ENCODE measurements at regions not wholly inside any gene's neighbourhood (a gene's known extent, or its start where the extent isn't known, plus 50 kb on each side); places are given as distances from the start of the nearest gene placed in this dataset.
A peak's percentile ranks its signal among the peaks of the same experiment; 100 is the strongest.
"Not testable (repeated sequence)": the region's sequence is repeated elsewhere in the genome, so short reads cannot be mapped to it uniquely, and the experiment has no call there.

DNA sequence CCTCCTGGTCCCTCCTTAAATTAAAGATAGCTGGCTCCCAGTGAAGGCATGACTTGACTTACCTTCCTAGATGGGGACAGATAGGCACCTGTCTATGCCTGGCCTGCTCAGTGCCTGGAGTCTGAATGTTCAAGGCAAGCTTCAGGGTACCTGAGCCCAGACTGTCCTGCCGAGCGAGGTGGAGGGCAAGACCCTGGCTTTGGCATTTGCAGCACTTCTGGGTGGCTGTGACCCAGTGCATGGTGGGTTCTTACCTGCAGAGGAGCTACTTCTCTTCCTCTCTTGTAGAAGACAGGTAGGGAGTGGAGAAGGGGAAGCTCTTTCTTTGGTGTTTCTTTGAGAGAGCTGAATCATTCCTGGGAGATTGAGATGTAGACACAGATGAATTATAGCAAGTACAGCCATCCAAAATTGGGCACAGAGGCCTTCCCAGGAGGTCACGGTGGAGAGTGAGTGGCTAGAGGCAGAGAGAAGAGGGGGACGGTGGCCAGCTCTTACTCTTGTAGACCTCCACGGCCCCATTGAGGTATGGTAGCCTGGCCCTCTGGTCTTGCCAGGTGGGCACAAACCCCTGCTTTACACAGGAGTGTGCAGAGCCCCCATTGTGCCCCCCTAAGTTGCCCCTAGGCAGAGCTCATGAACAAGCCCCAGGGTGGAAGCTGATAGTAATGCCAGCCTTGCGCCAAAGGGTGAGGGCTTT lies 402.5 kb upstream of the TPM1 start:
- no peak overlapping the region for H3K27ac ChIP-seq
- no peak overlapping the region for H3K4me3 ChIP-seq

DNA sequence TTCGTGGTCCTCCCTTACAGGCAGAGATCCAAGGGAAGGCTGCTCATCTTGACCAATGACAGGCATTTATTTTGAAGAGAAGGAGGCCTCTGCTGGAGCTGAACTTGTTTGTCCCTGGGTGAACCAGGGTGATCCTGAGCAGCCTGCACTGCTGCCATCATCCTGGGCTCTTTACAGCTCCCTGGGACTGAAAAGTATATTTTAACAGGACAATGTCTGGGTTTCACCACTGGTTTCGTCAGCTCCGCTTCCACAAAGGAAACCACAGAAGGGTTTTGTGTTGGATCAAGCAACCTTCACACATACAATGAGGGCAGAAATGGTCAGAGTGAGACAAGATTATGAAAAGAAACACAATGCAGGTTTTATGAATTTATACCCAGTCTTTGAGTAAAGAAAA lies 400.7 kb upstream of the TPM1 start:
- Histone ChIP-seq H3K4me3 (no peak overlapping the region), H3K27ac (no peak overlapping the region)

GRCh38 chr15:62643572-62643971 lies 399.0 kb upstream of the TPM1 start:
- H3K27ac ChIP-seq: no peak overlapping the region
- H3K4me3 ChIP-seq: no peak overlapping the region

DNA sequence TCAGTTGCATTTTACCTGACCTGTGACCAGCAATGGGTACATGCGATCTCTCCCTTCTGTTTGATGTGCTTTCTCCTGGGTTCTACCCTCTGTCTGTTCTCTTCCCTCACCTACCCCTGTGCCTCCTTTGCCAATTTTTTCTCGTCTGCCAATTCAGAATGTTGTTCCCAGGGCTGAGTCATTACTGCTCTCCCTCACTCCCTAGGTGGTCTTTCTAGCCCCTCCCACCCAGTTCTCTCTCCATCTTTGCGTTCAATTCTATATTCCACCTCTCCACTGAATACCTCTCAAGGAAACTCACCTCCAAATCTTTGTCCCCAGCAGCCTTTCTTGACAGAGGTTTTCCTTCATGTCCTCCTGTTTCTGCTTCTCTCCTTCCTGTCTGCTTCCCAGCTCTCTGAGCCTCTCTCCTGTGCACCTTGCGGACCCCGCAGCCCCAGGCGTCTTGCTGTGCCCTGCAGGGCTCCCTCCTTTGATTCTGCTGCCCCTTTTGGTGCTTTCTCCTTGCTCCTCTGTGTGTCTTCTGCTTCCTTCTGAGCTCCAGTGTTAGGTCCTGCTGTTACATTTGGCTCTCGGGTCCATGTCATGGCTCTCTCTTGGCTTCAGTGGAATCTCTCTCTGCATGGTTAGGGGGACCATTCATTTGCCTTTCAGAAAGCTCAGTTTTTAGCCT lies 398.2 kb upstream of the TPM1 start:
- Histone ChIP-seq H3K27ac (peak overlapping the region in 2 of 21 experiments; percentile 13 to 53), H3K4me3 (no peak overlapping the region)

GRCh38 chr15:62644889-62645742 lies 397.4 kb upstream of the TPM1 start:
- Histone ChIP-seq H3K27ac (peak overlapping the region in 3 of 21 experiments; percentile 25 to 53 (median 41)), H3K4me3 (no peak overlapping the region)

GRCh38 chr15:62647202-62647842 lies 395.2 kb upstream of the TPM1 start:
- Histone ChIP-seq H3K27ac (no peak overlapping the region), H3K4me3 (no peak overlapping the region)

GRCh38 chr15:62647843-62648505 lies 394.6 kb upstream of the TPM1 start:
- H3K4me3 ChIP-seq: no peak overlapping the region
- no peak overlapping the region for H3K27ac ChIP-seq

DNA sequence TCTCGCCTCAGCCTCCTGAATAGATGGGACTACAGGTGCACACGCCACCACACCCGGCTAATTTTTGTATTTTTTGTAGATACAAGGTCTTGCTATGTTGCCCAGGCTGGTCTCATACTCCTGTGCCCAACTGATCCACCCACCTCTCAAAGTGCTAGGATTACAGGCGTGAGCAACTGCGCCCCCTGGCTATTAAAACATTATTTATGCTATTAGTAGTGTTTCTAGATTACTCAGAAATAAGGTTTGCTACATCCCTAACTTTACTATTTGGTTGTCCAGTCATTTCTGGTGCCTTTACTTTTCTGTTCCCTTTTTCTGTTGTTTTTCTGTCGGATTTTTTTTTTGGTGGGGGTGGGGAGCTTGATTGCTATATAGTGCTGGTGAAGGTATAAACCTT lies 393.6 kb upstream of the TPM1 start:
- no peak overlapping the region for H3K4me3 ChIP-seq
- H3K27ac ChIP-seq: no peak overlapping the region

DNA sequence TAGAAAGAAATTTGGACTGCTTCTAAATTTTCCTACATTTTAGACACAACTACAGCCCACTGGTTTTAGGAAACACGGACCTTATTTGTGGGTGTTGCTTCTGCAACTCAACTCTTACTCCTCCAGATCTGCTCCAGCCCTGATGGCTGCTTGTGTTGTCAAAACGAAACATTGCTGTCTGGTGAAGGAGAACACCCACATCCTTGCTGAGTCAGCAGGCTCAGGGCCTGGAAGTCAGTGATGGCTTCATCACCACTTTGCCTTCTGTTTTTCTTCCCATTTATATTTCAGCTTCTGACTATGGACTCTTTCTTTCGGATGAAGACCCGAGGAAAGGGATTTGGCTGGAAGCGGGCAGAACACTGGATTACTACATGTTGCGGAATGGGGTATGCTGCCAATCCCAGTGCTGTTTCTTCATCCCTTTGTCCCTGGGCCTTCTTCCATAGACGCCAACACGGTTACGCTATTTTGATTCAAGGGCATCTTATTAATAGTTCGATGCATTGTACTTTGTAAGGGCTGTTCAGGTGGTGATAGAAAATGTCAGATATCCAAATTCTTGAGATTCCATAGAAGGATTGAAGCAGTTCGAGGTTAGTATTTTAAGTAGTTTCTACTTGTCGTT lies 392.6 kb upstream of the TPM1 start:
- no peak overlapping the region for H3K4me3 ChIP-seq
- H3K27ac ChIP-seq: no peak overlapping the region

DNA sequence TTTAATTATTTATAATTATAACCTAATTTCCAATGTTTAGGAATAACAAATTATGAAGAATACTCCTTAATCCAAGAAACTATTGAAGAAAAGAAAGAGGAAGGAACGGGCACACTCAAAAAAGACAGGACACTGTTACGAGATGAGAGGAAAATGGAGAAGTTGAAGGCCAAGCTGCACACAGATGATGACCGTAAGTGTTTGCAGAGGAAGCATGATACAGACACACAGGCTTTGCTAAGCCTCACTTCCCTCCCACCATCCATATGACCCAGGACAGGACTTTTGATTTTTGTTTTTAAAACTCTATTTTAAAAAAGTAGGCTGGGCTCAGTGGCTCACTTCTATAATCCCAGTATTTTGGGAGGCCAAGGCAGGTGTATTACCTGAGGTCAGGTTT lies 389.4 kb upstream of the TPM1 start:
- H3K4me3 ChIP-seq: no peak overlapping the region

GRCh38 chr15:62656071-62656470 lies 386.5 kb upstream of the TPM1 start:
- H3K27ac ChIP-seq: no peak overlapping the region

More for the DNA sequence above, 389.4 kb upstream of the TPM1 start:
- H3K27ac ChIP-seq: peak overlapping the region in 3 of 21 experiments; percentile 3 to 56 (median 38)

DNA sequence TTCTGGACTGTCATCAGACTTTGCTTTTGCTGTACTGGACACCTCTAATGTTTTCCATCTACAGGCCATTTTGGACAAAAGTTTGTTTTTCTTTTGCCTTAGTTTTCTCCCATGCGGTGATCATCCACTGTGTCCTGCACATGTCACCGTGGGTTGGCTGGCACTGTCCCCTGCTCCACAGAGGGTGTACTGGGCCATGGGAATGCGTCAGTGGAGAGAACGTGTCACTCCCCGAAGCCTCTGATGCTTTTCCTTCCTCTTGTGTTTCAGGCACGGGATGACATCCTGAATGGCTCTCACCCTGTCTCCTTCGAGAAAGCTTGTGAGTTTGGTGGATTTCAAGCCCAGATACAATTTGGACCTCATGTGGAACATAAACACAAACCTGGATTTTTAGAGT lies 385.0 kb upstream of the TPM1 start:
- not testable (repeated sequence) for H3K4me3 ChIP-seq
- peak overlapping the region in 1 of 21 experiments; percentile 12 for H3K27ac ChIP-seq

More at GRCh38 chr15:62656071-62656470, 386.5 kb upstream of the TPM1 start:
- no peak overlapping the region for H3K4me3 ChIP-seq

DNA sequence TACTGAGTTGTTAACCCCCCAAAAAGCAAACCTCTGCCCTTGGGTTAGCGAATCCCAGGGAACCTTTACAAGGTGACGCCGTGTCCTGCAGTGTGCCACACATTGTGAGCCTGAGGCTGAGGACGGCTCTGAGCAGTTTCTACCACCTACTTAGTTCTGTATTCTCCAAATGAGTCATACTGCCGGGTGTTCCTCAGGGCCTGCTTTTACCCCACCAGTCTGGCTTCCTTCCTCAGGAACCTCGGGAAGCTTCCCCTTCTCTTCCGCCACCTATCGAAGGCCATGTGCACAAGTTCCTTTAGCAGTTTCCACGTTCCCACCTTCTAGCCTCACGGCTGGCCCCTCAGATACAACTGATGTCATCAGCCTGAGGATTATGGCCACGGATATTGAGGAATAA lies 384.0 kb upstream of the TPM1 start:
- Histone ChIP-seq H3K4me3 (no peak overlapping the region), H3K27ac (peak overlapping the region in 3 of 21 experiments; percentile 10 to 31 (median 12))

GRCh38 chr15:62663547-62663946 lies 379.0 kb upstream of the TPM1 start:
- H3K27ac ChIP-seq: no peak overlapping the region
- H3K4me3 ChIP-seq: no peak overlapping the region

GRCh38 chr15:62665449-62665848 lies 377.1 kb upstream of the TPM1 start:
- no peak overlapping the region for H3K27ac ChIP-seq

DNA sequence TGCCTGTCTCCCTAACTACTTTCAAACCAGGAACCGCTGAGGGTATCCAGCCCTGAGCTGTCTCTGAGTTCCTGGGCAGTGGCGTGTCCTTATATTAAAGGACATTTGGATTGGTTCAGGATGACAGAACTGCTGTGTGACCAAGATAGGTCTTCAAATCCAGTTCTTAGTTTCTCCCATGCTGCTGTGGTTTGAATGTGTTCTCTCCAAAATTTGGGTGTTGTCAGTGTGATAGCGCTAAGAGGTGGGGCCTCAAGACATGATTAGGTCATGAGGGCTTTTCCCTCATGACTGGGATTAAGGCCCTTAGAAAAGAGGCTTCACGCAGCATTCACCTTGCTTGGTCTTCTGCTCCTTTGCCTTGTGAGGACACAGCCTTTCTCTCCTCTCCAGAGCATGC lies 376.5 kb upstream of the TPM1 start:
- H3K4me3 ChIP-seq: no peak overlapping the region
- H3K27ac ChIP-seq: no peak overlapping the region

More at GRCh38 chr15:62665449-62665848, 377.1 kb upstream of the TPM1 start:
- H3K4me3 ChIP-seq: no peak overlapping the region

- H3K27ac ChIP-seq: no peak overlapping the region
- H3K4me3 ChIP-seq: no peak overlapping the region
These were observed 370.3 kb upstream of the TPM1 start for GRCh38 chr15:62672268-62672667.

- no peak overlapping the region for H3K4me3 ChIP-seq
These were observed 365.7 kb upstream of the TPM1 start for GRCh38 chr15:62676891-62677290.

More at GRCh38 chr15:62676891-62677290, 365.7 kb upstream of the TPM1 start:
- H3K27ac ChIP-seq: no peak overlapping the region
